ENCODE measurements at regions not wholly inside any gene's neighbourhood (a gene's known extent, or its start where the extent isn't known, plus 50 kb on each side); places are given as distances from the start of the nearest gene placed in this dataset.

- no peak for DNase-seq
These were observed 51.5 kb downstream of the IRAG1 start for GRCh38 chr11:10641912-10642697.

DNA sequence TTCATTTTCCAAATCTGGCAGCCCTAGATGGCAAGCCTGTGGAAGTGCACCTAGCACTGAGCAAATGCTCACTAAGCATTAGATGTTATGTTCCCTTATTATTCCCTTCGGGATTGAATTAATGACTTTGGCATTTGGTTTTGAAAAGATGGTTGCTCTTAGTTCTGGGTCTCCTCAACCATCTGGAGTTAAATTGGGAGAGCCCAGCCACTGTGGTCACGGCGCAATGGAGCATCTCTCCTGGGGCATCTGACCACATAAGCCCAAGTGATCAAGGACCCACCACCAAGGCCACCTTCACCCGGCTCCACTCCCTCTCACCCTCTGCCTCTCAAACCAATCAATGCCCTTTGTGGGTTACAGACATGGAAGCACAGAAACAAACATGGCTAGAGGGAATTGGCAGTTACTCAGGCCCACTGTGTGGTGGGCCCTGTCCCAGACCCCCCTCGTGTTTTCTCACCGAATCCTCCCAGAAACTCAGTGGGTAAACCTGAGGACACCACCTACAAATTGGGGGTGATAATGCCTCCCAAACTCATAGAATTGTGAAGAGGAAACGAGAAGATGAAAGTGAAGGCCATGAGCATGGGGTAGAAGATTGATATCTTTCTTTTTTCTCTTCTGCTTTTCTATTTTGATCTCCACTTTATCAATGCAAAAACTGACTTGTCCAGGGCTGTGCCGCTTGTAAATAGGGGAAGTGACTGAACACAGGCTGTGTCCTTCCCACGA is 52.2 kb downstream of the IRAG1 start:
- no peak for DNase-seq

DNA sequence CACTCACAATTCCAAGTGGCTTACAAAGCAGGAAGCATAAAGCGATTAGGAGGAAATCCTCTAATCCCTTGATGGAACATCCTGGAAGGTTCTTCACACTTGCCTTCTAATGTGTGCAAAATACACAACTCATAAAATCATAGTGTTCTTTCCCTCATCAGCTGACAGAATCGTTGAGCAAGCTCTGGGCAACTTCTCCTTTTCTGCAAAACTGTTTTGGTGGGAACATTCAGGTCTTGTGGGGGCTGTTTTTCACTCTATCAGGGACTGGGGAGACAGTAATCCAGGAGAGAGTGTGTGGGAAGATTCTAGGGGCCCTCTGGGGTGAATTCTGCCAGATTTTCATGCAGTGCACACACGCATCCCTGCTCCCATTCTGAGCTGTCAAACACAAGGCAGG is 53.2 kb downstream of the IRAG1 start:
- no peak for DNase-seq

GRCh38 chr11:10639350-10639749 is 54.2 kb downstream of the IRAG1 start:
- no peak for DNase-seq

DNA sequence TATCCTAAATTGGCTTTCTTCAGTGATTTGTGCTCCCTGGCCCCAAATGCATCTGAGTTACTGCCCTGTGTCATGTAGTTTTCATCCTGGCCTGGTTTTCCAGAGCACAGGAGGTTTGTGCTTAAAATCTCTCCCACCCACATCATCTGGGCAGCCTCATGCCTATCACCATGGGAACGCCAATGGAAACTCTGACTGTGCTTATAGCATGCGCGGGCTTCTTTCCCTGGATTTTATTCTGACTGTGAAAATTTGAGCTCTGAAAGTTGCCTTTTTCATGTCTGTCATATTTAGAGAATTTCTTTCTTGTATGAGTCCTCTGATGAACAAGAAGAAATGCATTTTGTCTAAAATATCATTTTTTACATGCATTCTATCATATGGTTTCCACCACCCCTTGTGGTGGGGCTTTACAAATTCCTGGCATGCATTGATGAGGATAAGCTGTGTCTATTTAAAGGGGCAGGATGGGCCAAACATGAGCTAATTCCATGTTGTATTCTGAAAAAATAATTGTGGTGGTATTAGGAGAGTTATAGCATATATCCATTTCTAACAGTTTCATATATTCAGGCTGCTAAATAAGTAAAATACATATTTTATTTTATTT is 55.1 kb downstream of the IRAG1 start:
- DNase-seq, result no peak

GRCh38 chr11:10637731-10638151 is 55.8 kb downstream of the IRAG1 start:
- DNase-seq, result no peak

DNA sequence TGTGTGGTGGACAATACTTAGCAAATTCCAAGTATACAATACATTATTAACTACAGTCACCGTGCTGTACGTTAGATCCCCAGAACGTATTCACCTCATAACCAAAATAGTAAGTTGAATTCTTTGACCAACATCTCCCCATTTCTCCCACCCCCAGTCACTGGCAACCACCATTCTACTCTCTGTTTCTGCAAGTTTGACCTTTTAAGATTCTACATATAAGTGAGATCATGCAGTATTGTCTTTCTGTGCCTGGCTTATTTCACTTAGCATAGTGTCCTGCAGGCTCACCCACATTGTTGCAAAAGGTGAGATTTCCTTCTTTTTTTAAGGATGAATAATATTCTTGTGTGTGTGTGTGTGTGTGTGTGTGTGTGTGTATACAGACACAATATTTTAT is 59.1 kb downstream of the IRAG1 start:
- DNase-seq, result no peak

GRCh38 chr11:10633261-10633660 is 60.3 kb downstream of the IRAG1 start:
- DNase-seq, result no peak

DNA sequence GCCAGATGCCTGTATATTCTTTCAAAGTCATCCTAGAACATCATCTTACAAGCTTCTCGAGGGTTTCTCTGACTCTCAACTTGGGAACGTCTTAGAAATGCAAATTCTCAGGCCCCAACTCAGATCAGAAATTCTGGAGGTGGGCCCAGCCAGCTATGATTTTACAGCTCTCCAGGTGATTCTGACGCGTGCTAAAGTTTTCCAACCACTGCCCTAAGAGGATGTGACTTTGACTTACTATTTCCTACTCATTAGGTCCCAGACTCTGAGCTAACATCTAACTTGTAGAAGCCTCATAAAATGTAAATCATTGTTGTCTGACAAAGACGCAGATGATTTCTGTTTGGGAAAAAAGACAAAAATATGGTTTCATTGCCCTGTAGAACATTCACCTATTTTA is 61.1 kb downstream of the IRAG1 start:
- no peak for DNase-seq

GRCh38 chr11:10631761-10632160 is 61.8 kb downstream of the IRAG1 start:
- no peak for DNase-seq

- DNase-seq, result no peak
These were observed 61.0 kb upstream of the LYVE1 start for GRCh38 chr11:10629411-10630002.

DNA sequence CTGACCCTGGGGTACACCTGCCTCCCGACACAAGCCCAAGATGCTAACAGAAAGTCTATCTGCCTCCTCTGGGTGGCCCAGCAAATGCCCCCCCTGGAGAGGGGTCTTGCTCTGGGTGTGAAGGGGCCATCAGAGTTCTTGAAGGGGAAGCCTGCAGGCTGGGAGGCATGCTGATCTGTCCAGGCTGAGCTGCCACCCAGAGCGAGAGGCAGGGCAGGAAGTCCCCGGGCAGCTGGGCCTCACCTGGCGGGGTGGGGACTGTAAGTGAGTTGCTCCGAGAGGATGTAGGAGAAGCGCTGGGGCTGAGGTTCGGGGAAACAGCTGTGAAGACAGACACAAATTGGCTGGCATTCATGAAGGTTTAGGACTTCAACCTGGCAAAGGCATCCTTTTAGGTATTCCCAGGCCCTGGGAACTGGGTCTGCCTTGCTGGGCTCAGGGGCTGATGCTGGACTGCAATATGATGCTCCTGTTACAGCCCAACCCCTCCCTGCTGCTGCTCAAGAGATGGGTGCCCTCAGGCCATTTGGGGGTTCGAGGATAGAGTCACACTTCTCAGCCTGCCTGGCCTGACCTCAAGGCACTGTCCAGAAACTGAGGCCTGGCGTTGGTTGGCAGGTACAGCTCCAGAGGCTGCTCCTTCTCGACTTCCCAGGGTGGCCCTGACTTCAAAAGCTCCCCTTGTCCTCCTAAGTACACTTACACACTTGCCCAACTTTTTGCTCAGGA is 60.2 kb upstream of the LYVE1 start:
- no peak for DNase-seq

- DNase-seq, result no peak
These were observed 59.4 kb upstream of the LYVE1 start for GRCh38 chr11:10627816-10628215.

- no peak for DNase-seq
These were observed 58.8 kb upstream of the LYVE1 start for GRCh38 chr11:10627291-10627690.

GRCh38 chr11:10625982-10626311 is 57.5 kb upstream of the LYVE1 start:
- no peak for DNase-seq

GRCh38 chr11:10625281-10625981 is 57.0 kb upstream of the LYVE1 start:
- no peak for DNase-seq

DNA sequence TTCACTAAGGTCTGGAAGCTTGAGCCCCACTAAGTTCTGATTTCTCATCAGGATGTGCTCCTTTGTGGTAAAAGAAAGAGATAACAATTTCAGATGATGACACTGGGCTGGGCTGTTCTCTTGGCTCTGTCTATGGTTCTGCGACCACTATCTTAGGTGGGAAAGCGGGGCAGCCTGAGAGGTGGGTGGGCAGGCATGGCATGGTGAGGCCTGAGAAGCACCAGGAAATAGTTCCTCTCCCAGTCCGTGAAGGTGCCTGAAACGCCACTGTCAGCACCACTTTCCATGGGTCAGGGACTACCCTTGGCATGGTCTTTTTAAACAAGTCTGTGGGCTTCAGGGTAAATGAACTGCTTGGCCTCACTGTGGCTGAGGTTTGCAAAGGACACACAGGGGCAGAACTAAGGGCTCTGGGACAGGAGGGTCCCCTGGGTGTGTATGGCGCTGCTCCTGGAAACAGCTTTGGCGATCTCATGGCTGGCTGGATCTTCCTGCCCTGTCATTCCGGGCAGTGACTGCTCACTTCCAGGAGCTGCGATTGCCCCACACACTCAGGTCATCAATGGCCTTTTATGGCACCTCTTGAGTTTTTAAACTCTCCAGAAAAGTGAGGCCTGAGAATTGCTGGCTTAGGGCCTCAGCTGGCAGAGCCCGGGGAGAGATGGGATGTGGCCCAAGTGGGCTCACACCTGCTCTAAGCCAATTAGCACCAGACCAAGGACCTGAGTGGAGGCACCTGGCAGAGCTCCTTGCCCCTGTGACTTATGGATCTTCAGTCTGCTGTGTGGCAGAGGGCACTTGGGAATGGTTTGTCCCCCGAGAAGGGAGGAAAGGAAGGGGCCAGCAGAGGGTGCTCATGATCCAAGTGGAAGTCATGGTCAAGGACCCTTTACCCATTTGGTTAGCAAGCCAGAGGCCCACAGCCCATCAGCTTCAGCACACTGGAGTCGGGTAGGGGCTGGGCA is 55.6 kb upstream of the LYVE1 start:
- DNase-seq, result no peak

GRCh38 chr11:10622957-10623791 is 54.7 kb upstream of the LYVE1 start:
- peak; percentile 68 for DNase-seq

- no peak for DNase-seq
These were observed 53.6 kb upstream of the LYVE1 start for GRCh38 chr11:10622108-10622507.

- no peak for DNase-seq
These were observed 50.7 kb upstream of the LYVE1 start for GRCh38 chr11:10619131-10619680.
